Keratinocyte (primary cell): ENCODE measurements at regions not wholly inside any gene's neighbourhood (a gene's known extent, or its start where the extent isn't known, plus 50 kb on each side); places are given as distances from the start of the nearest gene placed in this dataset.

Experiments
- DNase-seq: peaks from one replicate; pipeline ENCODE4 v3.0.0-alpha.2; 2011; ENCODE audit warnings: low read depth, missing footprints, low spot score
- FAIRE-seq: peaks from 2 replicates; lab custom pipeline; 2011; peaks lifted over from hg19 to GRCh38; lab: Jason Lieb, UNC
- H2AFZ ChIP-seq: 2 replicates; pipeline ENCODE4 v1.6.0; 2012; ENCODE audit warnings: low read length, control low read depth, inconsistent platforms; ENCODE audit not compliant: control insufficient read depth
- H3K27ac ChIP-seq: 2 replicates; pipeline ENCODE4 v1.5.1; 2011; ENCODE audit warnings: low read length; ENCODE audit not compliant: control insufficient read depth, insufficient read depth
- H3K27me3 ChIP-seq: 3 replicates; pipeline ENCODE4 v1.6.0; 2011; ENCODE audit warnings: low read length; ENCODE audit not compliant: control insufficient read depth, insufficient read depth; ENCODE audit errors: extremely low read depth
- H3K36me3 ChIP-seq, 2 experiments: 2 replicates in 1 of 2; 3 replicates in 1 of 2; pipeline ENCODE4 v1.5.1; 2011; ENCODE audit warnings: low read length in 2 of 2, mild to moderate bottlenecking in 1 of 2; ENCODE audit not compliant: control insufficient read depth in 2 of 2, insufficient read depth in 2 of 2; ENCODE audit errors: extremely low read depth in 1 of 2
- H3K4me1 ChIP-seq: 3 replicates; pipeline ENCODE4 v1.5.1; 2011; ENCODE audit warnings: low read length; ENCODE audit not compliant: control insufficient read depth, insufficient read depth; ENCODE audit errors: extremely low read depth
- H3K4me2 ChIP-seq: 3 replicates; pipeline ENCODE4 v1.6.0; 2011; ENCODE audit warnings: low read depth, low read length; ENCODE audit not compliant: control insufficient read depth, insufficient read depth; ENCODE audit errors: extremely low read depth
- H3K4me3 ChIP-seq, 3 experiments: fragments of 200-600 bp in 1 of 3; sonication (generic) in 1 of 3; 2 replicates in 2 of 3; 3 replicates in 1 of 3; pipeline ENCODE4 v1.5.1; 2011 to 2016; ENCODE audit warnings: low read length in 3 of 3, mild to moderate bottlenecking in 3 of 3, control low read depth in 2 of 3, inconsistent platforms in 1 of 3, low read depth in 1 of 3, mixed read lengths in 1 of 3, mixed run types in 1 of 3, moderate library complexity in 1 of 3; ENCODE audit not compliant: control insufficient read depth in 2 of 3, insufficient read depth in 2 of 3; ENCODE audit errors: extremely low read depth in 1 of 3
- H3K79me2 ChIP-seq: 2 replicates; pipeline ENCODE4 v1.6.0; 2012; ENCODE audit warnings: low read length; ENCODE audit not compliant: control insufficient read depth, insufficient read depth
- H3K9ac ChIP-seq: 3 replicates; pipeline ENCODE4 v1.6.0; 2011; ENCODE audit warnings: low read length; ENCODE audit not compliant: control insufficient read depth, insufficient read depth; ENCODE audit errors: extremely low read depth
- H3K9me1 ChIP-seq: 3 replicates; pipeline ENCODE4 v1.6.0; 2011; ENCODE audit warnings: low read length; ENCODE audit not compliant: control insufficient read depth, insufficient read depth; ENCODE audit errors: extremely low read depth
- H3K9me3 ChIP-seq: 2 replicates; pipeline ENCODE4 v1.5.1; 2012; ENCODE audit warnings: low read depth, low read length; ENCODE audit not compliant: control insufficient read depth
- H4K20me1 ChIP-seq: 3 replicates; pipeline ENCODE4 v1.6.0; 2011; ENCODE audit warnings: low read length; ENCODE audit not compliant: control insufficient read depth, insufficient read depth; ENCODE audit errors: extremely low read depth
- CTCF ChIP-seq, 3 experiments: IDR thresholded peaks in 1 of 3; conservative IDR thresholded peaks in 1 of 3; optimal IDR thresholded peaks in 1 of 3; 2 replicates in 2 of 3; 3 replicates in 1 of 3; pipeline versions ENCODE3 to v1.5.1; 2011; ENCODE audit warnings: low read length in 3 of 3, mild to moderate bottlenecking in 3 of 3, moderate library complexity in 2 of 3, control low read depth in 1 of 3, inconsistent platforms in 1 of 3; ENCODE audit not compliant: insufficient read depth in 2 of 3; ENCODE audit errors: extremely low read depth in 1 of 3
- EZH2 ChIP-seq: IDR thresholded peaks from one replicate; pipeline ENCODE4 v1.6.1; 2012; ENCODE audit warnings: inconsistent platforms, mild to moderate bottlenecking, low read length, moderate library complexity
- dilution Hi-C: fragments of 300-500 bp; cut with MboI; formaldehyde crosslinking; loops from one replicate; pipeline ENCODE4 v1.7.0; 2020; ENCODE audit warnings: low sequenced_read_pairs; ENCODE audit not compliant: extremely low pct_ligation_motif_present

GRCh38 chr18:68215931-68216330 lies 499.0 kb downstream of the TMX3 start:
- no peaks in the 10 kb centered on the region for H3K27me3 ChIP-seq
- H3K4me2 ChIP-seq, result no peak overlapping the region
- H3K9me1 ChIP-seq, result no peaks in the 10 kb centered on the region
- H2AFZ ChIP-seq, result peak overlapping the region; percentile 22
- TF ChIP-seq CTCF (optimal IDR thresholded peaks at IDR 0.05 in 1 of 3, IDR thresholded peaks at IDR 0.05 in 1 of 3, conservative IDR thresholded peaks at IDR 0.05 in 1 of 3; ENCODE audit: extremely low read depth in 1 of 3, insufficient read depth in 2 of 3, low read length in 3 of 3) (no peak), EZH2 (no peak)
- H3K4me3 ChIP-seq, result no peak overlapping the region
- H3K9ac ChIP-seq, result no peak overlapping the region
- no peak for FAIRE-seq
- dilution Hi-C loops, result no loop called here
- H3K9me3 ChIP-seq, result no peaks in the 10 kb centered on the region
- peaks cover 3% of the 10 kb centered on the region for H3K4me1 ChIP-seq
- no peaks in the 10 kb centered on the region for H3K36me3 ChIP-seq
- DNase-seq, result no peak
- H4K20me1 ChIP-seq, result no peaks in the 10 kb centered on the region
- no peaks in the 10 kb centered on the region for H3K79me2 ChIP-seq
- no peak overlapping the region for H3K27ac ChIP-seq

DNA sequence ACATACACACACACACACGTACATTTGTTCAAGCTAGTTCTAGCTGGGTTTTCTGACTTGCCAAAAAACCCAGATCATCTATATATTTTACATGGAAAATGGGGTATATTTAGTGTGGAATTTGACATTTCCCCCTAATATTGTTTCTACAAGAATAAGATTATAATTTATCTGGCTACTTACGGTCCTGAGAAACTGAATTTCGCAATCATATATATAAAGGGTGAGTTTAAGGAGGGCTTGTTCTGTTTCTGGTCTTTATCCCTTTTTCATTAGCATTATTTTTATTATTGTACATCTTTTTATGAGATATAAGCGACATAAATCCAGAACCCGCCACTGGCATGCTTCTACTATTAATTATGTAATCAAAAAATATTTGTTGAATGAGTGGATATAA lies 528.9 kb downstream of the TMX3 start:
- dilution Hi-C loops, result no loop called here
- Histone ChIP-seq H3K27me3 (no peaks in the 10 kb centered on the region), H3K36me3 (no peaks in the 10 kb centered on the region), H3K27ac (no peak overlapping the region), H3K9ac (no peak overlapping the region), H3K79me2 (no peaks in the 10 kb centered on the region), H3K9me3 (no peaks in the 10 kb centered on the region), H2AFZ (no peak overlapping the region), H3K4me3 (no peak overlapping the region), H3K4me1 (no peaks in the 10 kb centered on the region), H4K20me1 (no peaks in the 10 kb centered on the region), H3K4me2 (no peak overlapping the region), H3K9me1 (no peaks in the 10 kb centered on the region)
- DNase-seq, result no peak
- TF ChIP-seq EZH2 (no peak), CTCF (optimal IDR thresholded peaks at IDR 0.05 in 1 of 3, IDR thresholded peaks at IDR 0.05 in 1 of 3, conservative IDR thresholded peaks at IDR 0.05 in 1 of 3; ENCODE audit: extremely low read depth in 1 of 3, insufficient read depth in 2 of 3, low read length in 3 of 3) (no peak)
- FAIRE-seq, result no peak
